ENCODE measurements at regions not wholly inside any gene's neighbourhood (a gene's known extent, or its start where the extent isn't known, plus 50 kb on each side); places are given as distances from the start of the nearest gene placed in this dataset.
"Not testable (repeated sequence)": the region's sequence is repeated elsewhere in the genome, so short reads cannot be mapped to it uniquely, and the experiment has no call there.

DNA sequence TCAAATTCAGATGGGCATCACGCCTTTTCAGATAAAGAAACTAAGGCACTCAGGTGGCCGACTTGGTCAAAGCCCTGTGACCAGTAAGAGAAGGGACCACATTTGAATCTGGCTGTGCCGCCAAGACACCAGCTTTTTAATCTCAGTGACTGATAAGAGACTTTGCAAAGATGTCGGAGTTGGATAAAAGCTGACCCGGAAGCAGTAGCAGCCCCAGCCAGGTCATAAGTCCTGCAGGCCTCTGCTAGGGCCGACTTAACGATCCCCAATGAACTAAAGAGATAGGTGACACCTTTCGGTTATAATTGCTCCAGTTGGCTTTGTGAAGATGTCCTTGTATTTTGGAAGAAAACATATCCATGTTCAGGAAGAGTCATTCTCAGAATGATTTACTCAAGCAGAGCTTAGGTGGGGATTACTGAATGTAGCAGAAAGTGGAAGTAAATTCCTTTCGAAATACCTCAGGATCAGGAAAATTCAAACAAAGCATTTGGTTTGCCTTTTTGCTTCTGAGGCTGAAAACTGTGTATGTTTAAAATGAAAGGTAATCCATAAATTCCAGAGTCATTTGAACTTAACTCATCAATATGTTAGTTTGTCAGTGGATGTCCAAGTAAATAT is 164.2 kb upstream of the PITRM1 start:
- DNase-seq, result no peak

DNA sequence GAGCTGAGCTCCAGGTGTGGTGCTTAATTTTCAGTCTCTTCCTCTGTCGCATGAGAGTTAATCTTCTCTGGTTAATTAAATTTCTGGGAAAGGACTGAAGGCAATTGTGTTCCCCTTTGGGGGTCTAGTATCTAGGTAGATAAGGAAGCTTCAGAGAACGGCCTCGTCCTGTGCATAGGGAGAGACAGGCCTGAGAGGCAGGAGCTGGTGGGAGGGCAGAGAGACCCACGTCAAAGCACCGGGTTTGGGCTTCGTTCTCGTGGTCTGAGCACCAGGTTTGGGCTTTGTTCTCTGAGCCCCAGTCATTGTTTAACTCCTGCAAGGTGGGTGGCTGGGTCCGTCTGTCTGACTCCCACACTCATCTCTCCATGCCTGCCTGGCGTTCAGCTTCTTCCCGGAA is 160.8 kb upstream of the PITRM1 start:
- DNase-seq, result no peak

GRCh38 chr10:3331690-3332230 is 159.2 kb upstream of the PITRM1 start:
- DNase-seq, result no peak

DNA sequence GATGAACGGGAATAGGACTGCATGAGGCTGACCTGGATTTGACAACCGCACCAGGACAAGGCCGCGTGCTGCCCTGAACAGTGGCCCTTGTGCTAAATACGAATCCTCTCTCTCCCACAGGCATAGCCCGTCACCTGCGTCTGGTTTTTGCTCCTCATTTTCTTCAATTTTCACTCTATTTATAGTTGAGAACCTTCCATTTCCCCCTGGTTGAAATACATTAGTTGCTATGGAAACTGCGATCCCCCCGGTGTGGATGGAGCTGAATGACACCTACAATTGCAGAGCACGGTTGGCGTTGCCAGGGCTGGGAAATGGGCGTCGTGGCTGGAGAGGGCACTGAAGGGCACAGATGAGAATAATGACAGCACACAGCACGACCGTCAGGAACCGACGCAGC is 158.6 kb upstream of the PITRM1 start:
- DNase-seq, result peak in 2 of 3 experiments; percentile 28 to 73

- no peak for DNase-seq
Measured at GRCh38 chr10:3330663-3331062, 158.1 kb upstream of the PITRM1 start.

DNA sequence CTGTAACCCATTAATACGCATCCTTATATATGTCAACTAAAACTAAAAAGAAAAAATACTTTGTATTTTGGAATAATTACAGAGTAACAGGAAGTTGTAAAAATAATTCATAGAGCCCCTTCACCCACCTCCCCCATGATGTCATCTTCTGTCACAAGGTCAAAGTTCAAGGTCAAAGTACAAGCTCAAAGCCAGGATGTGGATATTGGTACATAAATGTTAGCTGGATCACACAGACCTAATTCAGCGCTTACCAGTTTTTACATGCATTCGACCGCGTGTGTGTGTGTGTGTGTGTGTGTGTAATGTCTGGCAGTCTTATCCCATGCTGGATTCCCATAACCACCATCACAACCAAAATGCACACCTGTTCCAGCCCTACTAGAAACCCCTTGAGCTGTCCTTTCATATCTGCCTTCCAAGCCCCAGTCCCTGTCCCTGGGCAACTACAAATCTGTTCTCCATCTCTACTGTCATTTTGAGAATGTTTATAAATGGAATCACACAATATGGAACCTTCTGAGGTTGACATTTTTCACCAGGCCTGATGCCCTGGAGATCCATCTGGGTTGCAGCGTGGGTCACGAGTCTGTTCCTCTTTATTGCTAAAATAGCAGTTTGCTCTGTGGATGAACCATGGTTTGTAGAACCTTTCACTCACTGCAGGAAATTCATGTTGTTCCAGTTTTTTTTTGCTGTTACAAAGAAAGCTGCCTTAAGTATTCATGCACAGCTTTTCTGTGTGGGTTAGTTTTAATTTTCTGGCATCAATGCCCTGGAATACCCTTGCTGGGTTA is 153.6 kb upstream of the PITRM1 start:
- no peak for DNase-seq

DNA sequence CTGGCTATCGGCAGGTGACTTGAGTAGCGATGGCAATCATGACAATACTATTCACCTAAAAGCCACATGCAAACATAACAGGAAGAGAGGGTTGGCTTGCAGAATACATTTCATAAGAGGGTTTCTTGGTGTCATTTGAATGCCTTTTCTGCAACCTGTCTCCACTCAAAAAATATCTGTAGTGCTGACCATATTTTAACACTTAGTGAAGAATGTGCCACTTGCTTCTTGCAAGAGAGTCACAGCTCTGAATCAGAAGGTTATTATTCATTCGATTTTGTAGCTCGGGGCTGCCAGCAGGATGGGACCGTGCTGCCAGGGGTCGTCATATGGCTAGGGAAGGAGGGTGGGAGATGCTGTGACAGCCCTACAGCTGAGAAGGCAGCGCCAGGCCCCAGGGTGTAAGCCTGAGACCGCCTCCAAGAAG is 152.0 kb upstream of the PITRM1 start:
- DNase-seq, result no peak

GRCh38 chr10:3323865-3324498 is 151.4 kb upstream of the PITRM1 start:
- no peak for DNase-seq

- DNase-seq, result no peak
Measured at GRCh38 chr10:3321123-3321522, 148.5 kb upstream of the PITRM1 start.

GRCh38 chr10:3319811-3320226 is 147.2 kb upstream of the PITRM1 start:
- no peak for DNase-seq

- not testable (repeated sequence) for DNase-seq
Measured at GRCh38 chr10:3318480-3318807, 145.9 kb upstream of the PITRM1 start.

DNA sequence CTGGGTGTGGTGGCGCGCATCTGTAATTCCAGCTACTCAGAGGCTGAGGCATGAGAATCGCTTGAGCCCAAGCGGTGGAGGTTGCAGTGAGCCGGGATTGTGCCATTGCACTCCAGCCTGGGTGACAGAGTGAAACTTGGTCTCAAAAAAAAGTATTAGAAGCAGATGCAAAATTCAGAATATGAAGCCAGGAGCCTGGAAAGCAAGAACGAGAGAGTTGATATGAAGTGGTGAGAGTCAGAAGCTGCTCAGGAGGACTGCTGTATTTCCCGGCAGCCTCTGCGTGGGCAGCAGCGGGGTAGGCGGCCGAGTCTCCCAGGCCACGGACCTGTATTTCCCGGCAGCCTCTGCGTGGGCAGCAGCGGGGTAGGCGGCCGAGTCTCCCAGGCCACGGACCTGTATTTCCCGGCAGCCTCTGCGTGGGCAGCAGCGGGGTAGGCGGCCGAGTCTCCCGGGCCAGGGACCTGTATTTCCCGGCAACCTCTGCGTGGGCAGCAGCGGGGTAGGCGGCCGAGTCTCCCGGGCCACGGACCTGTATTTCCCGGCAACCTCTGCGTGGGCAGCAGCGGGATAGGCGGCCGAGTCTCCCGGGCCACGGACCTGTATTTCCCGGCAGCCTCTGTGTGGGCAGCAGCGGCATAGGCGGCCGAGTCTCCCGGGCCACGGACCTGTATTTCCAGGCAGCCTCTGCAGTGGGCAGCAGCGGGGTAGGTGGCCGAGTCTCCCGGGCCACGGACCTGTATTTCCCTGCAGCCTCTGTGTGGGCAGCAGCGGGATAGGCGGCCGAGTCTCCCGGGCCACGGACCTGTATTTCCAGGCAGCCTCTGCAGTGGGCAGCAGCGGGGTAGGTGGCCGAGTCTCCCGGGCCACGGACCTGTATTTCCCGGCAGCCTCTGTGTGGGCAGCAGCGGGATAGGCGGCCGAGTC is 145.2 kb upstream of the PITRM1 start:
- DNase-seq, result not testable (repeated sequence)

DNA sequence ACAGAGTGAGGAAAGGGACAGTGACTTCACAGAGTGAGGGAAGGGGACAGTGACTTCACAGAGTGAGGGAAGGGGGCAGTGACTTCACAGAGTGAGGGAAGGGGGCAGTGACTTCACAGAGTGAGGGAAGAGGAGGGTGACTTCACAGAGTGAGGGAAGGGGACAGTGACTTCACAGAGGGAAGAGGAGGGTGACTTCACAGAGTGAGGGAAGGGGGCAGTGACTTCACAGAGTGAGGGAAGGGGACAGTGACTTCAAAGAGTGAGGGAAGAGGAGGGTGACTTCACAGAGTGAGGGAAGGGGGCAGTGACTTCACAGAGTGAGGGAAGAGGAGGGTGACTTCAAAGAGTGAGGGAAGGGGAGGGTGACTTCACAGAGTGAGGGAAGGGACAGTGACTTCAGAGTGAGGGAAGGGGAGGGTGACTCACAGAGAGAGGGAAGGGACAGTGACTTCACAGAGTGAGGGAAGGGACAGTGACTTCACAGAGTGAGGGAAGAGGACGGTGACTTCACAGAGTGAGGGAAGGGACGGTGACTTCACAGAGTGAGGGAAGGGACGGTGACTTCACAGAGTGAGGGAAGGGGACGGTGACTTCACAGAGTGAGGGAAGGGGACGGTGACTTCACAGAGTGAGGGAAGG is 142.0 kb upstream of the PITRM1 start:
- DNase-seq, result not testable (repeated sequence)

GRCh38 chr10:3313784-3314444 is 141.3 kb upstream of the PITRM1 start:
- not testable (repeated sequence) for DNase-seq

- peak in 2 of 3 experiments; percentile 10 to 20 for DNase-seq
Measured at GRCh38 chr10:3312403-3312940, 139.9 kb upstream of the PITRM1 start.

GRCh38 chr10:3310016-3310784 is 137.6 kb upstream of the PITRM1 start:
- peak in 2 of 3 experiments; percentile 3 to 19 for DNase-seq

DNA sequence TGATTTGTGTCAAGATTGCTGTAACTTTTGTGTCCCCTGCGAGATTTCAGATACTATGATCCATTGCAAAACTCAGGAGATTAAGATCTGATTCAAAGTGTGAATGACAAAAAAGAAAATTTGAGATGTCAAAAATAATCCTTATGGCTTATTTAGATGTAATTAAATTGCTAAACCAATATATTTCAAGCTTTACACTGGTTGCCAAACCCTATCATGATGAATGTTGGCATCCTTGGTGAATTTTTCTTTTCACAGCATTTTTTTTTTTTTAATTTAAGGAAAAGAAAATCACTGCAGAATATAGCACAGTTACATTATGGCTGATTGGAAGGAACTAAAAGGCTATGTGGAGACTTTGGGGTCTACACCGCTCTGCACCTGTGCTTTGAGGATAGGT is 133.5 kb upstream of the PITRM1 start:
- no peak for DNase-seq

- peak in 2 of 3 experiments; percentile 86 to 94 for DNase-seq
Measured at GRCh38 chr10:3295582-3296151, 123.1 kb upstream of the PITRM1 start.

- DNase-seq, result peak; percentile 32 to 94 (median 86)
Measured at GRCh38 chr10:3294919-3295581, 122.5 kb upstream of the PITRM1 start.
